ENCODE measurements at regions not wholly inside any gene's neighbourhood (a gene's known extent, or its start where the extent isn't known, plus 50 kb on each side); places are given as distances from the start of the nearest gene placed in this dataset.

DNA sequence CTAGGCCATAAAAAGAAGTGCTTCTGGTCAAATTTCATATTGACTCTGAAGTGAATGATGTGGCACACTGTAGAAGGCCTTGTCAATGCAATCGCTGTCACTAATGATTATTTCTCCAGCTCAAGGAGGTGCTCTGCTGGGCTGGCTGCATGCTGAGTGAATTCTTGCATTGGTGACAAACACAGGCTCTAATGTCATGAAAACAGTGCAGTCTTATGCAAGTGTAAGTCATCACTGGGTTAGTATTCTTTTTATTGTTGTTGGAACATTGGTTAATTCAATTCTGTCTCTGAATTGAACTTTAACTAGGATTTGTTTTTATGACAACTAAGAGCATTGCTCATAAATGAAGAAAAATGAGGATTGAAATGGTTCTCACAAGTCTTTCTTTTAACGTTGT lies 57.3 kb upstream of the CD180 start:
- FAIRE-seq: no peak

DNA sequence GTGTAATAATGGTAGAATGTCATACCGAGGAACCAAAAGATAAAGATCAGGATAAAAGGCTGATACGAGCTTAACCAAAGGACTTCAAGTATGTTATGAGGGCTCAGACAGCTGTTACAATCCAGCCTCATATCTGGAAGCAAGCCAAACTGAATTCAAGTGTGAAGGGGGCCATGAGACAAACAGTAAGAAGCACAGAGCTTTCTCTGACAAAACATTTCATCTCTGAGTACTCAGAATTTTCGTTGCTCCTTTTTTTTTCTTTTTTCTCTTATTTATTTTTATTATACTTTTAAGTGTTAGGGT lies 52.9 kb upstream of the CD180 start:
- no peak for FAIRE-seq

DNA sequence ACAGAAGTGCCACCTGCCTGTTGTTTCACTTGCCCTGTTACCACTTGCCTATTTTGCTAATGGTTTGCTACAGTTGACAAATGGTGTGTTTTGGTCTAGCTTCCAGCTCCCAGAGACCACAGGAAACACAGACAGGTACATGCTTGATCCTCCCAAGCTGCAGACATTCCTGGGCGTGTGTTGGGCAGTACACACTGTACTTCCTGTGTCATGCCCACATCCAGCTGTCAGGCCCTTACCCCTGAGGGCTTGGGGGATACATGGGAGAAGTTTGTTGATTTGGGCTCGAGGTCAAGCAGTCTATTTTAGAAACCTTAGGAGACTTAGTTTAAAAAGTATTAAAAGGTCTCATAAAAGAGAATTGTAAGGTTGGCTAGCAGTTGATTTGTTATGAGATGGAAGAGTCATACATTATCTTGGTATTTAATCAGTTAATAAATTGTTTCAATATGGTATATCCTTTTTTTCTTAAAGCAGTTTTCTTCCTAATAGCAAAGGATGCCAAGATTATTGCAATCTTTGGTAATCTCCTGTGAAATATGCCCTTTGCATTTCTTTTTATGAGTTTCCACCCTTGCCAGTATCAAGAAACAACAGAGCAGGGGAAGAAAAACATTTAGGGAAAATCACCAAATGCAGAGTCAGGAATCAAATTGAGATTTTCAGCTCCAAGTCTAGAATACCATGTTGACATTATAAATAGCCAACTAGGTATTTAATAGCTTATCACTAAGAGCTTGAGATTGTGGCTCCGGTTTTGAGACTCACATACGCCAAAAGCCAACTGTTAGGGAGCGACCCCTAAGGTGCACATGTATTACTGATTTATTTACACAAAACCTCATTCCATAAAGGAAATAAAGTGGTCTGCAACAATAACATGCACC lies 52.3 kb upstream of the CD180 start:
- no peak for FAIRE-seq

DNA sequence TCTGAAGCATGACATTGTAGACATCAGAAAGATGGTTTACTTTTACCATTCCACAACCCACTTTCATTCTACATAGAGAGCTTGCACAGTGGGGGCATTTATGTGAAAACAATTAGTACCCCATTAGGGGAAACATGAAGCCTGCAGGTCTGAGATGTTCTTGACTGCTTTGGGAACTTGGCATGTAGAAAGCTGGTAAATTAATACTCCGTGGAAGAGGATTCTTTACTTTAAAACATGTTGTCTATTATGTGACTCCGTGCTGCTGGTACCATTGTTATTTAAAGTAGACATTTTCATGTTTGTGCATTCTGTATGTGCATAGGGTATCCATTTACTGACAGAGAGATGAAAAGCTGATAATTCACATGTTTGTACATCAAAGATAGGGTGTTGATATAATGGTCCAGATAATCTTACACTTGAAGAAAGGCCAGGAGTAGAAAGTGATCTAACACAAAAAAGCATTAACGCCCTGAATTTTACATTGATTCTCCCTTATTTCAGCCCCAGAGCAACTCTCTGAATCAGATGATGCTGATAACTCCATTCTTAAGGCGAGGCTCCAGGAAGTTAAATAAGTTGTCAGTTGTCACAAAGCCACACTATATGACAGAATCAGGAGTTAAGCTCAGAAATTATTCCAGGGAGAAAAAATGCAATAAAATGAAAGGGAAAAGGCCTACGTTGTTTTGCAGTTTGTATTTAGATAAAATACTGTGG lies 50.1 kb upstream of the CD180 start:
- FAIRE-seq: no peak

Measured in colon (tissue), 2 donors.